Heart right ventricle (tissue), 16 donors: ENCODE measurements at regions not wholly inside any gene's neighbourhood (a gene's known extent, or its start where the extent isn't known, plus 50 kb on each side); places are given as distances from the start of the nearest gene placed in this dataset.

Experiments used
- ATAC-seq, 8 donors: fragments of 200-7000 bp; cut with Tn5 transposase; one replicate each; pipeline ENCODE4 v1.9.1; 2020; ENCODE audit warnings: mild to moderate bottlenecking in 8 of 8, moderate library complexity in 8 of 8, moderate number of reproducible peaks in 1 of 8
- DNase-seq, 2 donors: peaks; one replicate each; pipeline ENCODE4 v3.0.0-alpha.2; 2020
- H3K27ac ChIP-seq, 10 donors: fragments of 200-600 bp; sonication (generic) in 2 of 10; one replicate each; pipeline versions ENCODE4 v1.5.0 to v1.8.0; 2020 to 2022; ENCODE audit warnings: mild to moderate bottlenecking in 3 of 10
- H3K27me3 ChIP-seq, 7 donors: fragments of 200-600 bp; one replicate each; pipeline ENCODE4 v1.8.0; 2021 to 2022; ENCODE audit warnings: mild to moderate bottlenecking in 2 of 7
- H3K36me3 ChIP-seq, 9 donors: fragments of 200-600 bp; sonication (generic) in 1 of 9; one replicate each; pipeline versions ENCODE4 v1.5.0 to v1.8.0; 2020 to 2022; ENCODE audit warnings: mild to moderate bottlenecking in 2 of 9
- H3K4me1 ChIP-seq, 9 donors: fragments of 200-600 bp; sonication (generic) in 1 of 9; one replicate each; pipeline versions ENCODE4 v1.5.0 to v1.8.0; 2020 to 2022; ENCODE audit warnings: mild to moderate bottlenecking in 4 of 9
- H3K4me3 ChIP-seq, 10 donors: fragments of 200-600 bp; sonication (generic) in 2 of 10; one replicate each; pipeline versions ENCODE4 v1.5.0 to v1.8.0; 2020 to 2022; ENCODE audit warnings: mild to moderate bottlenecking in 7 of 10, moderate library complexity in 2 of 10
- H3K9me3 ChIP-seq, 11 donors: fragments of 200-600 bp in 10 of 11; sonication (generic) in 2 of 11; one replicate each; pipeline versions ENCODE4 v1.5.0 to v1.8.0; 2013 to 2022; ENCODE audit warnings: mild to moderate bottlenecking in 2 of 11, control low read depth in 1 of 11, moderate library complexity in 1 of 11
- WGBS, 2 donors: extraction: QIAGEN DNeasy Blood & Tissue Kit; methylation state at CpG; one replicate each; pipeline ENCODE4 v1.1.7; 2013; ENCODE audit warnings: inconsistent platforms in 1 of 2; 5-methylcytosine and 5-hydroxymethylcytosine counted together
- intact Hi-C, 10 donors: fragments of 100-400 bp; cut with DNase I; formaldehyde crosslinking; loops; one replicate each; pipeline versions ENCODE4 v1.11.1 to v1.14.2; 2022
- TF ChIP-seq, protein P1 (sequence below), 9 donors: fragments of 200-600 bp; sonication (generic) in 2 of 9; IDR thresholded peaks; one replicate each; pipeline versions ENCODE4 v1.5.0 to v1.8.0; 2021 to 2022; ENCODE audit warnings: antibody characterized with exemption in 9 of 9, mild to moderate bottlenecking in 5 of 9, moderate library complexity in 1 of 9
- donor health status: Arrhythmogenic right ventricular cardiomyopathy.
- donor health status: ischemic (EF 13 %, LVEDD 7.1; RV severe dilation, severe dysfunction).
- donor health status: healthy with polysubstance abuse.
- donor health status: DM: no; HTN: yes; CAD: no.
- donor health status: DM: no; HTN: no; CAD: no.
- donor health status: ischemic (EF 25% LVEDD 6.9; RV normal size, moderate dysfunction).
- donor health status: ischemic (EF 25% LVEDD 5.7; RV mildly dilated, moderate dysfunction).
- donor health status: healthy.
- donor health status: DM: yes; HTN: yes; CAD: no.
- donor health status: Ischemic cardiomyopathy.
- donor health status: ischemic (EF 35%, LVEDD 5.7; RV mildly dilated, moderate dysfunction).
- donor health status: nonischemic (EF 11% LVEDD 7.7; RV severe dilation, severe dysfunction).
- donor health status: DM: yes; HTN: yes; CAD: no.
- donor health status: PGD.
- donor health status: ischemic (EF 29% LVEDD 5.4; RV normal size, mild dysfunction).
- donor health status: nonischemic (EF 23%, LVEDD 6.1; RV moderate dilation, normal function).

DNA sequence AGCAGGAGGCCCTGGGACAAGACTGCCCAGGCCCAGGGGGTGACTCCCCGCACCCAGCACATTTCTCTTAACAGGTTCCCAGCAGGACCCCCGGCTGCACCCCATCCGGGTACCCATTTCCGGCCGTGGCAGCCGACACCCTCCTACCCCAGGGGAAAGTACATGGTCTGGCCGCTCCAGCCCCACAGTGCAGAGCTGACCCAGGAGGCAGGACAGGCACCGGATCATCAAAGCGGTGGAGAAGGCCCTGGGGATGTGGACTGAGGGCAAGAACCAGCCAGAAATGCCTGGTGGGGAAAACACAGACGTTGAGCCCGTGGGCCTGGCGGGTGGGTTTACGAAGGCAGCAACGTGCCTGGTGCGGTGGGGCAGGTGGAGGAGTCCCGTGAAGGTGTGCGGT, 79.5 kb upstream of the GPC1 start:
- DNase-seq (no peak), ATAC-seq (no peak)
- Histone ChIP-seq H3K4me3 (no peak overlapping the region), H3K27me3 (peaks cover 0 to 2% (median 0%) of the 10 kb centered on the region in 7 donors), H3K4me1 (peaks cover 0 to 22% (median 0%) of the 10 kb centered on the region in 9 donors), H3K9me3 (peaks cover 0 to 15% (median 12%) of the 10 kb centered on the region in 11 donors), H3K36me3 (no peaks in the 10 kb centered on the region), H3K27ac (no peak overlapping the region)
- intact Hi-C loops: loop anchor here in 2 of 10 donors (10.0 kb wide), 2 partner anchors 69 to 121 kb away; no protein-coding TSS in a partner anchor
- 88 to 90% methylated on average over 17 of the region's 17 CpGs for WGBS, 2 donors
- TF ChIP-seq, protein P1, sequence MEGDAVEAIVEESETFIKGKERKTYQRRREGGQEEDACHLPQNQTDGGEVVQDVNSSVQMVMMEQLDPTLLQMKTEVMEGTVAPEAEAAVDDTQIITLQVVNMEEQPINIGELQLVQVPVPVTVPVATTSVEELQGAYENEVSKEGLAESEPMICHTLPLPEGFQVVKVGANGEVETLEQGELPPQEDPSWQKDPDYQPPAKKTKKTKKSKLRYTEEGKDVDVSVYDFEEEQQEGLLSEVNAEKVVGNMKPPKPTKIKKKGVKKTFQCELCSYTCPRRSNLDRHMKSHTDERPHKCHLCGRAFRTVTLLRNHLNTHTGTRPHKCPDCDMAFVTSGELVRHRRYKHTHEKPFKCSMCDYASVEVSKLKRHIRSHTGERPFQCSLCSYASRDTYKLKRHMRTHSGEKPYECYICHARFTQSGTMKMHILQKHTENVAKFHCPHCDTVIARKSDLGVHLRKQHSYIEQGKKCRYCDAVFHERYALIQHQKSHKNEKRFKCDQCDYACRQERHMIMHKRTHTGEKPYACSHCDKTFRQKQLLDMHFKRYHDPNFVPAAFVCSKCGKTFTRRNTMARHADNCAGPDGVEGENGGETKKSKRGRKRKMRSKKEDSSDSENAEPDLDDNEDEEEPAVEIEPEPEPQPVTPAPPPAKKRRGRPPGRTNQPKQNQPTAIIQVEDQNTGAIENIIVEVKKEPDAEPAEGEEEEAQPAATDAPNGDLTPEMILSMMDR (IDR thresholded peaks at IDR 0.05): no peak

DNA sequence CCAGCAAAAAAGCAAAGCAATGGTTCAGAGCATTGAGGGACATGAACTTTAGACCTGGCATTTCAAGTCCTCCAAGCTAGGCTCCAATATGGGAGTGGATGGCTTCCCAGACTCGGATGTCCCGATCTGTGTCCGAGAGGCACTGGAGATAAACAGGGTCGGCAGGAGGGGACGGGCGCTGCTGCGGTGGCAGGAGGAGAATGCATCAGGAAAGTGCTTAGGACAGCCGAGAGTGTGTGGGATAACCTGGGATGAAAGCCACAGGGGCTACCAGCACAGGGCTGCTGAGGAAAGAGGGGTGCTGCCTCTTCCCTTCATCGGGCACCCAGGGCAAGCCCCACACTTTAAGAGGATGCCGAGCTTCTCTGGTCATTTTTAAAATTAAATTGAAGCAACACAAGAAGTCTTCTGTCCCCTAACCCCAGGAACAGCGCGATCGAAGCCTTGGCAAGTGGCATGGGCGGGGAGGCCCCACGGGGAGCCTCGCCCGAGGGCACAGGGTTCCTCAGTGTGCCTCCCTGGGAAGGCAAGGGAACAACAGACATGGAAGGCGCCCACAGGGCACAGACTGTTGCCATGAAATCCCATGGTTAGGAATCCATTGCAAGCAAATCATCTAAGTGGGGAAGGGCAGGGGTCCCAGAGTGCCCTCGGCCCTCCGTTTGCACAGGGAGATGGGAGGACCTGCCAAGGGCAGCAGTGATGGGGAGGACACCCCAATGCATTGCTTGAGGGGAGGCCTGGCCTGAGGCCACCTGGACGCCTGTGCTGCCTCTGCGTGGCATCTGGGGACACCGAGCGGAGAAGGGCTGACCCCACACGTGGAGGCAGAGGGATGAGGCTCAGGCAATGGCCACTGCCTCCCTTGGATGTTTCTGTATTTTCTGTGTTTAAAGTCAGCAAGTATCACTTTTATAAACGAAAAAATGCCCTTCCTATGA, 78.5 kb upstream of the GPC1 start:
- Histone ChIP-seq H3K36me3 (no peaks in the 10 kb centered on the region), H3K27me3 (peaks cover 0 to 2% (median 0%) of the 10 kb centered on the region in 7 donors), H3K4me3 (no peak overlapping the region), H3K9me3 (peaks cover 0 to 24% (median 16%) of the 10 kb centered on the region in 11 donors), H3K27ac (no peak overlapping the region), H3K4me1 (peaks cover 0 to 12% (median 0%) of the 10 kb centered on the region in 9 donors)
- no peak for DNase-seq
- no peak for ATAC-seq
- TF ChIP-seq, protein P1 (IDR thresholded peaks at IDR 0.05): no peak
- 82 to 83% methylated on average over 26 of the region's 26 CpGs for WGBS, 2 donors
- intact Hi-C loops: loop anchor here in 2 of 10 donors (10.0 kb wide), 2 partner anchors 68 to 122 kb away; no protein-coding TSS in a partner anchor

DNA sequence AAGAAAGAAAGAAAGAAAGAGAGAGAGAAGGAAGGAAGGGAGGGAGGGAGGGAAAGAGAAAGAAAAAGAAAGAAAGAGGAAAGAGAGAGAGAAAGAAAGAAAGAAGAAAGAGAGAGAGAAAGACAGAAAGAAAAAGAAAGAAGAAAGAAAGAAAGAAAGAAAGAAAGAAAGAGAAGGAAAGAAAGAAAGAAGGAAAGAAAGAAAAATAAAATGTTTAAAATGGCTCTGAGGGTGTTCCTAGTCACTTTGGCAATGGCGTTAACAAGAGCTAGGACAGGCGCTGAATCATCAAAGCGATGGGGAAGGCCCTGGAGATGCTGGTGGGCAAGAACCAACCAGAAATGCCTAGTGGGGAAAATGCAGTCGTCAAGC, 77.8 kb upstream of the GPC1 start:
- intact Hi-C loops: loop anchor here in 2 of 10 donors (10.0 kb wide), 2 partner anchors 67 to 123 kb away; no protein-coding TSS in a partner anchor
- Histone ChIP-seq H3K4me3 (no peak overlapping the region), H3K4me1 (peaks cover 0 to 7% (median 0%) of the 10 kb centered on the region in 9 donors), H3K27me3 (peaks cover 0 to 2% (median 0%) of the 10 kb centered on the region in 7 donors), H3K9me3 (peaks cover 0 to 24% (median 16%) of the 10 kb centered on the region in 11 donors), H3K27ac (no peak overlapping the region), H3K36me3 (no peaks in the 10 kb centered on the region)
- TF ChIP-seq, protein P1 (IDR thresholded peaks at IDR 0.05): no peak
- DNase-seq (no peak), ATAC-seq (no peak)
- 87 to 90% methylated on average over 4 of the region's 4 CpGs for WGBS, 2 donors

DNA sequence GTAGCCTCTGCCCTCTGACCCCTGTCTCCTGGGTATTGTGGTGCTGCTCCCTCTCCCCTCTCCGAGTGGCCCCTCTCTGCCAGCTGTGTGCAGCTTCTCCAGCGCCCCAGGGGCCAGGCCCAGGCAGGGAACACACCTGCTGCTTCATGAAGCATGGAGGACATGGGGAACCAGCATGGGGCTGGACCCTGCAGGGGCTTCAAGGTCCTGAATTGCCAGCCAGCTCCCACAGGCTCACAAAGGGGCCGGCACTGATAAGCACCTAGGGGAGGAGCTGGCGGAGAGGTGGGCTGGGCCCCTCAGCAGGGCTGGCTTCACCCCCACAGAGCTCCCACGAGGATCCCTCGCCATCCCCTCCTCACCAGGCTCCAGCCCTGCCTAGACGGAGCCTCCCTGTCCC, 77.4 kb upstream of the GPC1 start:
- TF ChIP-seq, protein P1 (IDR thresholded peaks at IDR 0.05): no peak
- Histone ChIP-seq H3K9me3 (peaks cover 0 to 24% (median 16%) of the 10 kb centered on the region in 11 donors), H3K27ac (no peak overlapping the region), H3K36me3 (no peaks in the 10 kb centered on the region), H3K27me3 (peaks cover 0 to 2% (median 0%) of the 10 kb centered on the region in 7 donors), H3K4me1 (peaks cover 0 to 7% (median 0%) of the 10 kb centered on the region in 9 donors), H3K4me3 (no peak overlapping the region)
- ATAC-seq (no peak), DNase-seq (no peak)
- intact Hi-C loops: loop anchor here in 2 of 10 donors (10.0 kb wide), 2 partner anchors 67 to 123 kb away; no protein-coding TSS in a partner anchor
- 71 to 72% methylated on average over 7 of the region's 7 CpGs for WGBS, 2 donors
